ENCODE measurements at regions not wholly inside any gene's neighbourhood (a gene's known extent, or its start where the extent isn't known, plus 50 kb on each side); places are given as distances from the start of the nearest gene placed in this dataset.
"Not testable (repeated sequence)": the region's sequence is repeated elsewhere in the genome, so short reads cannot be mapped to it uniquely, and the experiment has no call there.

DNA sequence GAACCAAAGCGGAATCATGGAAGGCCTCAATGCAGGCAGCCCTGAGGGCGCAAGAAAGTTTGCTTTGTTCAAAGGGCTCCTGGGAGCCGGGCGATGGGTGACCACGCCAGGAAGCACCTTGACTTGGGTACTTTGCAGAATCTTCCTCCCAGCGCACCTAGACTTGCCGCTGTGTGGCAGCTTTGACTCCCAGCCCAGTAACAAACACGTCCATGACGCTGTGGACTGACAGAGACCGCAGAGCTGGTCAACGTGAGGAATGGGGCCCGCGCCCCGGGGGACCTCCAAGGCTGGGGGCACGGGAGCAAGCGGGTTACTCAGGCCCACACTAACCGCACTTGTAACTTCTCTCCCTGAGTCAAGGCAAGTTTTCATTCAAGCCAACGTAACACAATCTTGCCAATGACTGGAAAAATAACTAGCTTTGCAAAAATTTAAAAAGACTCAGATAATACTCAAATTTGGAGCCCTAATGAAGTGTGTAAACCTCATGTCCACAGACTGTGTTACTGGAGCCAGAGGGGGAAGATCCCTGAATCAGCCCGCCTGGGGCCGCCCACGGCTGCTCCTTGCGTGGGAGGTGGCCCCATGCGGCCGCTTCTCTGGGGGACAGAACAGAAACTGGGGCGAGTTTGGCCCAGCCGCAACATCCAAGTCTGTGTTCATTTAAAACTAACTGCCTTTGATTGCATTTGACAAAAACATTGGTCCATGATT, 130.8 kb downstream of the DNAJB6 start:
- no peak for DNase-seq (ENCODE audit: low read depth)

DNA sequence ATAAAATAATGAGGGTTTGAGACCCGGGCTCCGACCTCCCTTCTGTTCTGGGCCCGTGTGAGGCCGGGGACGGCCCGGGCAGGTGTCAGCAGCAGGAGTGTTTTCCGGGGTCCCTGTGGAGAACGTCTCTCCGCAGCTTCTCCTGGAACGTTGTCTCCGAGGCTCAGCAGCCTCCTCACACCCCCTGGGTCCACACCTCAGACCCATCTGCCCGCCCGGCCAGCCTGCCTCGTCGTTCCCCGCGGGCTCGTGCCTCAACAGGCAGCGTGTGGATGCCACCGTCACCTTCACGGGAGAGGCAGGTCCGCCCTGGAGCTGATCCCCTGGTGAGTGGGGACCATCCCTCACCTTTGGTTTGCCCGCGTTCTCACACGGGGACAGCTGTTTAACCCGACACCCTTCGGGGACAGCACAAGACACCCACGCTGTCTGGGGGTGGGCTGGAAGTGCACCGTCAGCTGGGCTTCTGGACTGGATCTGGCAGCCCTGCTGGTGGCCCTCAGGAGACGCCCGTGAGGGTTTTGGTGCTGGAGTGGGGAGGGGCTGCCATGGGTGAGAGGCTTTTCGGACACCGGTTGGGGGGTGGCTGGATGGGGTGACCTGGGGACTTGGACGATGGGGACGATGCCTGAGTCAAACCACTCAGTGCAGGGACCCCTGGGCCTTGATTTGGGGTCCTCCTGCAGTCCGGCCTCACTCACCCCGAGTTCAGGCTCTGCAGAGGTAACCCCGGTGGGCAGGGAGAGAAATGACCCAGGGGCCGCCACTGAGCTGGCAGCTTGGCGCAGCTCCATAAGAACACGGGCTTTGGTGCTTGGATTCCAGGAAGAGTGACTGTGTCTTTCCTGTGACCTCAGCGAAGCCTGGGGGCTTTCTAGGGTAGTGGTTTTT, 131.7 kb downstream of the DNAJB6 start:
- no peak for DNase-seq (ENCODE audit: low read depth)

DNA sequence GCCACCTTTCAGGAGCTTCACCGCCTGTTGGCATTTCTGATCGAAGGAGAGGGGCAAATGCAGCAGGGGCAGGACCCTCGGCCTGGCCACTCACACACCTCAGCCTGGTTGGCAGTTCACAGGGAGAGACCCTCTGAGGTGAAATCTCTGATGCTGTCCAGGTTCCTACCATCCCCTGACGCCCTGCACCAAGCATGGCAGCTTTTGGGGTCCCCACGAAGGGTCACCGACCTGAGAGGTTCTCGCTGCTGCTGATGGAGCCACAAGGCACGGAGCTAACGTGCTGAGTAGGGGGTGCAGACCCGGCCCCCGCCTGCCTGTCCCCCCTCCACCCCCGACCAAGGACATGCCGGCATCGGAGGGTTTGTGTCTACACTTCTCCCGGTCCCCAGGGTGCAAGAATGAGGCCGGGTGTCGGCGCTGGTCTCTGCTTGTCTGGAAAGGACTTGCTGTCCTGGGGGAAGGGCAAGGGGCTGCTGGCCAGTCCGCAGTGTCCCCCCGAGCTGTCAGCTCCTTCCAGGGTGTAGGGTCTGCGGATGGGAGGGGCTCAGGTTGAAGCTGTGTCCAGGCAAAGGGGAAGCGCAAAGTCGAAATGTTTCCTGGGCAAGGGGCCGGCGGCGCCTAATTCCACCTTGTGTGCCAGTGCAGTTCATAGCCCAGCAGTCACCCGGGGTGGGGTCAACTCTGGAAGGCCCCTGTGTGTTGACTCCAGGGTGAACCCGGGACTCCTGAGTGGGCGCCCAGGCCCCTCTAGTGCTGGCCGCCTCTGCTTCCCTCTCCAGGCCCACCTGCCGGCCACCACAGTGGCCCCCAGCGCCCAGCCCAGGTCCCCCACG, 132.6 kb downstream of the DNAJB6 start:
- DNase-seq (ENCODE audit: low read depth), result no peak

DNA sequence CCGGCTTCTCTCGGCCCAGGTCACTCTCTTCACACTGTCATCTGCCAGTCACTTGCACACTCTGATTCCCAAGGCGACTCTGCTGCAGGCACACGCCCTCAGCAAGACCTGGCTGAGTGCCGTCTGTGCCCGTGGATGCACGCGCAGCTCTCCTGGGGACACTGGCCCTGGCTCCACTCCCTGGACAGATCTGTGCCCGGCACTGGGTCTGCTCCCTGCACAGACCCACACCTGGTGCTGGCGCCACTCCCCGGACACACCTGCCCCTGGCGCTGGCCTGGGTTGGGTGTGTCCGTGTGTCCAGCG, 133.2 kb downstream of the DNAJB6 start:
- no peak for DNase-seq (ENCODE audit: low read depth)

DNA sequence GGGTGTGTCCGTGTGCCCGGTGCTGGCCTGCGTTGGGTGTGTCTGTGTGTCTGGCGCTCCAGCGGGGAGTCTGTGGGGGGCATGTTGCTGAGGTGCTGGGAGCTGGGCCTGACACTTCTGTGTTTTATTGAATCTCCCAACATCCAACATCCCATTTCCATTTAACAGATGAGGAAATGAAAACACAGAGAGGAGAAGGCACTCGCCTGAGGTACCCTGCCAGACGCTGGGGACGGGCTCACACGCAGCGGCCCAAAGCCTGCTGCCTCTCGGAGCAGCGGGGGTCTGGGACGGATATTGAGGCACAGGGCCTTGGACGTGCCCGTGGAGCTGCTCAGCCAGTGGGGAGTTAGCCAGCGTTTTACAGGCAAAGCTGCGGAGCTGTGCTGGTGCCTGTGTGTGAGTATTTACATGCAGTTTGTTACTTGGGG, 133.9 kb downstream of the DNAJB6 start:
- no peak for DNase-seq (ENCODE audit: low read depth)

DNA sequence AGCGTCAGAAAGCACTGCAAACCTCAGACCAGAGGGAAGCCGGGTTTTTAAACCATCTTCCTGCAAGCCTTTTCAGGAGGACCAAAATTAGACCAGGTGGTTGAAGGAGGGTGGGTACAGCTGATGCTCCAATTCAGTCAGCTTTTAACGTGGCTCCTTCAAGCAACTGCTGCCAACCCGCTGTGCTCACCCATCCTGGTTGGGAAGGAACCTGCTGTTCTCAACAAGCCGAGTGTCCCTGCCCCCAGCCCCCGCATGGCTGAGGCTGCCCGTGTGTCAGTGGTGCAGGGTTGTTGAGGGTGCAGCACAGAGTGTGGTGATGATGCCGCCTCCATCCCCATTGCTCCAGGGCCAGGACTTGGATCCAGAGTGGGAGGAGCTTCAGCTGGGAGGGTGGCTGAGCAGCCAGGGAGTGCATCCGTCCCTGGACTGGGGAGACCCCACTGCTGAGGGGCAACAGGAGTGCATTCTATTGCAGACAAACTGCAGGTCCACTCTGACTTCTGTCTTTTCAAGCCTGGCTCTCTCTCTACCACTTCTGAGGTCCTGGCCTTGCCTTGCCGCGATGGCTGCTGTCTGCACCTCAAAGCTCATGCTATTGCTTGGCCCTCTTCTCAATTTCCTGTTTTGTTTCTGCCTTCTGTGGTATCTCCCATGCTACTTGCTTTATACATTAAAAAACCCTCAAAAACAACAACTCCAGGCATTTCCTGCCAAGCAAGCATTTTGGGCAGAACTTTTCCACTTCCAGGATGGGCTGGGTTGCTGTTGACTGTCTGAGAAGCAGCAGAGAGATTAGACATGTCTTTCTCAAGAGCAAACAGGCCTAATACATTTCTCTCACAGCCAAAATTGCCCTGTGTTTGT, 134.7 kb downstream of the DNAJB6 start:
- DNase-seq (ENCODE audit: low read depth), result no peak

DNA sequence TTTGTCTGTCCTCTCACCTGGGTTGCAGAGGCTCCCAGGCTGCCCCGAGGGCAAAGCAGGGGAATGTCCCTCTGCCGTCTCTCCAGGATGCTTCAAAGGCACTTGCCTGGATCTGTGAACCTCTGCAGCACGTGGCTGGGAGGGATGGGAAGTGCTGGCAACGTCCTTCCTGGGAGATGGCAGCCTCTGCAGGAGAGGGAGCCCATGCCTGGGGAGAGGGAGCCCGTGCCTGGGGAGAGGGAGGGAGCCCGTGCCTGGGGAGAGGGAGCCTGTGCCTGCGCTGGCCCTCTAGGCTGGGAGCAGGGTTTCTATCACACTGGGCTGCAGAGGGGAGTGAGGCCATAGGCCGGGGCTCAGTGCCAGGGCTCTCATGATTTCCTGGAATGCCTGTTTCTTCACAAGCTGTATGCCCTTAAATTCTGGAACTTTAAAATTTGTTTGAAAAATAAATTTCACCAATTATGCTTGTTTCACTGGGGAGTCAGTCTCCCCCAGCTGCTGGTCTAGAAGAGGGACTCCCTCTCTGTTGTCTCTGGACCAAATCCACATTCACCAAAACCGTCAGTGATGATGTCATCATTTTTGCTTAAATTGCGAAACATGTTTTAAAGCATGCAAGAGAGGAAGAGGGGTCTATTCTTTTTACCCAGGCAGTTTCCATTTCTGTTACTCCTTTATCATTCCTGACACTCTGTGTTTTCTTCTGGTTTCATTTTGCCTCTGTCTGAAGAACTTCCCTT, 135.7 kb downstream of the DNAJB6 start:
- no peak for DNase-seq (ENCODE audit: low read depth)

DNA sequence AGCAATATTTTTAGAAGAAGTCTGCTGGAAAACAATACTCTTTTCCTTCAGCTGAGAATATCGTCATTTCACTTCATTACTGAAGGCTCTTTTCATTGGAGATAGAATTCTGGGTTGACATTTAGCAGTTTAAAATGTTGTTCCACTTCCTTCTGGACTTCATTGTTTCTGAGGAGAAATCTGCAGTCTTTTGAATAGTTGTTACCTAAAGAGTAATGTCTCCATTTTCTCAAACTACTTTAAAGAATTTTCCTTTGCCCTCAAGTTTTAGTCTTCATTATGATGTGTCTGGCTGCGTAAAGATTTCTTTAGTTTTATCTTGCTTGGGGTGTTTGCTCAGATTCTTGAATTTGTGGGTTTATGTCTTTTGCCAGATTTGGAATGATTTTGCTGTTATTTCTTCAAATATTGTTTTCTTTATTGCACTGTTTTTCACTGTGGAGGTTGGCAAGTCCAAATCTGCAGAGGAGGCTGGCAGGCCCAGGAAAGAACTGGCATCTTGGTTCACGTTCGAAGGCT, 136.3 kb downstream of the DNAJB6 start:
- no peak for DNase-seq (ENCODE audit: low read depth)

DNA sequence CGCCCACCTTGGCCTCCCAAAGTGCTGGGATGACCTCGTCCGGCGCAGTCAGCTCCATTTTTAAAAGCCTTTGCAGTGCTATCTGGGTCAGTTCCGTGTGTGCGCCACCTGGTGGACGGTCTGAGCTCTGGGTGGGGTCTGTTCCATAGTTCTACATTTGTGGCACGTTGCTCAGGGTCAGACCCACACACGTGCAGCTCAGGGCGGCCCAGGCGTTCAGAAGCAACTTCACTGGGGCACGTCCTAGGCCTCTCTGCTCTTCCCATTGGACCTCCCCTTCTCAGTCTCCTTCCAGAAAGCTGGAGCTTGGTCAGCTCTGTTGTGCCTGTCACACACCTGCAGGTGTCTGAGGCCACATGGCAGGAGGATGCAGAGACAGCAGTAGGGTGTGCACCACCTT, 137.9 kb downstream of the DNAJB6 start:
- DNase-seq (ENCODE audit: low read depth), result peak; percentile 18

DNA sequence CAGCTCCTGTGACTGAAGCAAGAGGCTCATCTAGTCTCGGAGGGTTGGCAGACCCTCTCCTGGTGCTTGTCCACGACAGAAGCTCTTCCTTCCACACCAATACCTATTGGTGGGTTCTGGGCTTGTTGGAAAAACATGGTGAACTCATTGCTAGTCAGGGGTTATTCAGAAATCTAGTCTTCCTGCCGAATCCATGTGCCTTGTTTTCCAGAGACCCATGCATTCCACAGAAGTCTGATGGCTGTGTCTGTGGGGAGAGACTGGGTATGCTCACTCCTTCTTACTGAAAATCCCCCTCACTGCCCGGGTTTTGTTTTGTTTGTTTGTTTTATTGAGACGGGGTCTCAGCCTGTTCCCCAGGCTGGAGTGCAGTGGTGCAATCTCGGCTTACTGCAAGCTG, 138.3 kb downstream of the DNAJB6 start:
- no peak for DNase-seq (ENCODE audit: low read depth)

DNA sequence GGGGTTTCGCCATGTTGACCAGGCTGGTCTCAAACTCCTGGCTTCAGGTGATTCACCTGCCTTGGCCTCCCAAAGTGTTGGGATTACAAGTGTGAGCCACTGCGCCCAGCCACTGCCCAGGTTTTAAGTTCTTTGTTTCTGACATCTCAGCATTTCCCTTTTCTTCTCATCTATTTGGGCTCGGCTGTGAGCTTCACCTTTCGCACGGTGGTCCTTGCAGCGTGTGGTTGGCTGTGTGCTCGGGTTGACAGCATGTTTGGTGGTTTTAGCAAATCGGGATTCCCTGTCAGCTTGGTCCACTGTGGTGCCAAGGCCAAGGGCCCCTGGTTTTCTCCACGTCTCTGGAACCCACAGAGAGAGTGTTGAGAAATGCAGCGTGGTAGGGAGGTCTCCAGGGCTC, 138.8 kb downstream of the DNAJB6 start:
- no peak for DNase-seq (ENCODE audit: low read depth)

DNA sequence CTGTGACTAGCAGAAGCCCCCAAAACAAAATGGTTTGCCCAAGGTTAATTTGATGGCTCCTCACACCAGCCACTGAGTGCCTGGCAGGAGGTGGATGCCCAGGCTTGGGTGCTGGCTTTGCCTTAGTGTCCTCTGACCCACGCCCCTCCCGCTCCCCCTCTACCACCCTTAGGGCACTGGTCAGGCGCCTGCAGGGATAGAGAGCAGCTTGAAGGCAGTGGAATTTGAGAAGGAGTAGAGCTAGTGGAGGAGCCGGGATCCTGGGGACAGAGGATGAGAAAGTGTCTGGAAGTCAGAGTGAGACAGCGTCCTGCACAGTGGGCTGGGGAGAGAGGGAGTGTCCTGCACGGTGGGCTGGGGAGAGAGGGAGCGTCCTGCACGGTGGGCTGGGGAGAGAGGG, 139.4 kb downstream of the DNAJB6 start:
- DNase-seq (ENCODE audit: low read depth), result no peak

DNA sequence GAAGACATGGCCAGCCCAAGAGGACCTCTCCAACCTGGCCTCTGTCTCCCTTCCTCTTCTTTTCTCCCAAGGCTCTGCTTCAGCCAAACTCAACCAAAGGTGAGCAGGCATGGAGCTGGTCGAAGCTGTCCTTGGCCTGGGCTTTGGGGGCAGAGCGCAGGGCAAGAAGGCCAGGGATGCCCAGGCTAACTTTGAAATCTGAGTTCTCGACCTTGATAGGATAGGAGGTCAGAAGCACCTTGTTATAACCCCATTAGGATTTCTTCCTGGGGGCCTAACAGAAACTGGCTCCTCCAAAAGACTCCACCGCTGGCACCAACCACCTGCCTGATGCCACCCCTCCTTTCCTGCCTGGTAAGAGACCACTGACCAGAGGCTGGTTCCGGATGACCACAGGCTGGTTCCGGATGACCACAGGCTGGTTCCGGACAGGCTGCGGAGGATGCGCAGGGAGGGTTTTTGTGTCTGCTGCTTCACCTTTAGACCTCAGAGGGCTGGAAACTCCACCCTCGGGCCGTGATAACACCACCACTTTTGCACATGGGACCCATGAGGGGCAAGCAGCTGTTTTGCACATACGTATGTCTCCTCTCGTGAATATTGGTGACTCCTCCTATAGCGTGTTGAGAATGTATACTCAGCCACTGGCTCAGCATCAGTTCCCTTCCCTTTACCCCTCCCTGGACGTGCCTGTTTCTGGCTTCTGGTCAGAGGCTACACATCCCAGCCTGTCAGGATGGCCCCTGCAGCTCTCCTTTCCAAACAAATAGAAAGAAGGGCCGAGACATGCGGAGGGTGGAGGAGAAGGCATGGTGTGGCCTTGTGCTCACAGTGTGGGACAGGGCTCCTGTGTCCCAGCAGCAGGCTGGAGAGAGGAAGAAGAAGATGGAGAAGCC, 140.1 kb downstream of the DNAJB6 start:
- DNase-seq (ENCODE audit: low read depth), result no peak

DNA sequence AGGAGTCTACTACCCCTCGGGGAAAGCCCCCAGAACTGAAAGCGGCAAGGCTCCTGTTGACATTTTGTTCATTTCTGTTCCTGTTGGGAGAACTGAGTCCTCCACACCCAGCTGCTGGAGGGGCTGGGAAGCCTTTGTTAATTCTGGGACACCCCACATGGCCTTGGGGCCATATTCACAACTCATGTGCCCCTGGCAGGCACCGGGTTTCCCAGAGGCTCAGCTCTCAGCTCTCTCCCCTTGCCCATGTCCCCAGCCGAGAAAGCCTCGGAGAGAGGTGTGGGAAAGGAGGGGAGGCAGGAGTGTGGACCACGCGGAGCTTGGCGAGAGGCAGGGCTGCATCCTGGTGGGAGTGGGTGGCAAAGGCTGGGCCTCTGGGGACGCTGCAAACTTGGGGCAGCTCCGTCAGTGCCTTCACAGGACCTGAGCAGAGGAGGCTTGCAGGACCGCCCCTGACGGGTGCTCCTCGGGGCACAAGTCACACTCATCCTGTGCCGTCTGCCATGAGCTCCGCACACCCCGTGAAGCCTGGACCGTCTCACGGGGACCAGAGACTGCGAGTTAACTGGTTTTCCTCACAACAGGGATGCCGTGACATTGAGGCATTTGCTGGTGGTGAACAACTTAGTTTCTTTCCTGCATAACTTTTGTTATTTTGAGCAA, 140.9 kb downstream of the DNAJB6 start:
- DNase-seq (ENCODE audit: low read depth), result no peak

DNA sequence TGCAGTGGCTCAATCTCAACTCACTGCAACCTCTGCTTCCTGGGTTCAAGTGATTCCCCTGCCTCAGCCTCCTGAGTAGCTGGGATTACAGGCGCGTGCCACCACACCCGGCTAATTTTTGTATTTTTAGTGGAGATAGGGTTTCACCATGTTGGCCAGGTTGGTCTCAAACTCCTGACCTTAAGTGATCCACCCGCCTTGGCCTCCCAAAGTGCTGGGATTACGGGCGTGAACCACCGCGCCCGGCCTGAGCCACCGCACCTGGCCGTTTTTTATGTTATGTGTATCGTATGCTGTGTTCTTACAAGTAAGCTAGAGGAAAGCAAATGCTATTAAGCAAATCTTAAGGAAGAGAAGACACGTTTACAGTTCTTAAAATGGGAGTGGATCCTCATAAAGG, 141.8 kb downstream of the DNAJB6 start:
- DNase-seq (ENCODE audit: low read depth), result not testable (repeated sequence)

DNA sequence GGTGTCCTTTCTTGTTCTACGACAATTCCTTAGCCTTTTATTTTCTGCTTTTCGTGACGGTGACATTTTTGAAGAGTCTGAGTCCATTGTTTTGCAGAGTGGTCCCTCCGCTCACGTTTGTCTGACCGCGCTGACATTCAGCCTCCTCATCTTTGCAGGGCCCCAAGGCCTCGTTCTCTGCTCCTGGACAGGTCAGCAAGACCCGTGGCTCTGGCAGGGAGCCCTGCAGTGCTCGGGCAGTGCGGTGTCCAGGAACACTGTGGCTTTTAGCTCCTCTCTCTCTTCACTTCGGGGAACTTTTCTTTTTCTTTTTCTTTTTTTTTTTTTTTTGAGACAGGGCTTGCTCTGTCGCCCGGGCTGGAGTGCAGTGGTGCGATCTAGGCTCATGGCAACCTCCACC, 142.5 kb downstream of the DNAJB6 start:
- no peak for DNase-seq (ENCODE audit: low read depth)

DNA sequence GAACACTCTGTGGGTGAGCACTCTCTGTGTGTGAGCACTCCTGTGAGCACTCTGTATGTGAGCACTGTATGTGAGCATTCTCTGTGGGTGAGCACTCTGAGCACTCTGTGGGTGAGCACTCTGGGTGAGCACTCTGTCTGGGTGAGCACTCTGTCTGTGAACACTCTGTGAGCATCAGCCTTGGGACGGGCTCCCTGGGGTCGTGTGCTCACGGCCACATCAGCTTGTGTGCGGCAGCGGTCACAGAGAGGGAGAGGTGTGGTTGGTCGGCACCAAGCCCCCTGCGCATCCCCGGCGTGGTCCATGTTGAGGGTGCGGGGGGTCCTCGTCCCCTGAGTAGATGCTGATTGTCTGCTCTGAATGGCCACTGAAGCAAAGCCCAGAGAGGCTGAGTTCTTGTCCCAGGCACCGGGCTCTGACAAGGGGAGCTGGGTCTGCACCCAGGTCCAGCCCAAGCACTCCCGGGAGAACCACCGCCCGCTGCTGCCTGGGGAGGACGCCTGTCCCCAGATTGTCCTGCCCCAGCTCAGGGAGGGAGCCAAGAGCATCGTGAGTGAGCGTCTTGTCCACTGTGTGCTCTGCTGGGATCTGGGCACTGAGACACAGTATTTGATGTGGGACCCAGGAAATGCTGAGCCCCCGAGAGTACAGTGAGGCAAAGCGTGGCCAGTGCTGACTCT, 143.7 kb downstream of the DNAJB6 start:
- no peak for DNase-seq (ENCODE audit: low read depth)

DNA sequence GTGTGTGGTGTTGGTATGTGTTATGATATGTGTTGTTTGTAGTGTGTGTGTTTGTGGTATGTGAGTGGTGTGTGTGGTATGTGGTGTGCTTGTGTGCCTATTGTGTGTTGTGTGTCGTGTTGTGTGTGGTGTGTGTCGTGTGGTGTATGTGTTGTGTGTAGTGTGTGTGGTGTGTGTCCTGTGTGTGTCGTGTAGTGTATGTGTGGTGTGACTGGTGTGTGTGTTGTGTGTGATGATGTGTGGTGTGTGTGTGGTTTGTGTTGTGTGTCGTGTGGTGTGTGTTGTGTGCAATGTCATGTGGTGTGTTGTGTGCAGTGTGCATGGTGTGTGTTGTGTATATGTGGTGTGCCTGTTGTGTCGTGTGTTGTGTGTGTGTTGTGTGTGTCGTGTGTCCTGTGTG, 144.6 kb downstream of the DNAJB6 start:
- DNase-seq (ENCODE audit: low read depth), result no peak

DNA sequence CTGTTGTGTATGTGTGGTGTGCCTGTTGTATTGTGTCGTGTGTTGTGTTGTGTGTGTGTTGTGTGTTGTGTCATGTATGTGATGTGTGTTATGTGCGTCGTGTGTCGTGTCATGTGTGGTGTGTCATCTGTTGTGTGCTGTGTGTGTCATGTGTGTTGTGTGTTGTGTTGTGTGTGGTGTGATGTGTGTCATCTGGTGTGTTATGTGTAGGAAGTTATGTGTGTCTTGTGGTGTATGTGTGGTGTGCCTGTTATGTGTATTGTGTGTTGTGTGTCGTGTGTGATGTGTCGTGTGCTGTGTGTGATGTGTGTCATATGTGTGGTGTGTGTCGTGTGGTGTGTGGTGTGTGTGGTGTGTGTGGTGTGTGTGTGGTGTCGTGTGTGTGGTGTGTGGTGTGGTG, 145.2 kb downstream of the DNAJB6 start:
- no peak for DNase-seq (ENCODE audit: low read depth)

Data from iris pigment epithelial cell (primary cell).